Retina (tissue), 1 donor: ENCODE measurements at regions not wholly inside any gene's neighbourhood (a gene's known extent, or its start where the extent isn't known, plus 50 kb on each side); places are given as distances from the start of the nearest gene placed in this dataset.

Experiments
- DNase-seq: peaks from one replicate; pipeline ENCODE4 v3.0.0-alpha.2; 2016

- DNase-seq: no peak
These were observed 150.5 kb downstream of the EN1 start for GRCh38 chr2:118696786-118697465.

GRCh38 chr2:118693287-118693822 lies 154.1 kb downstream of the EN1 start:
- no peak for DNase-seq

- DNase-seq: no peak
These were observed 157.6 kb downstream of the EN1 start for GRCh38 chr2:118689874-118690273.

DNA sequence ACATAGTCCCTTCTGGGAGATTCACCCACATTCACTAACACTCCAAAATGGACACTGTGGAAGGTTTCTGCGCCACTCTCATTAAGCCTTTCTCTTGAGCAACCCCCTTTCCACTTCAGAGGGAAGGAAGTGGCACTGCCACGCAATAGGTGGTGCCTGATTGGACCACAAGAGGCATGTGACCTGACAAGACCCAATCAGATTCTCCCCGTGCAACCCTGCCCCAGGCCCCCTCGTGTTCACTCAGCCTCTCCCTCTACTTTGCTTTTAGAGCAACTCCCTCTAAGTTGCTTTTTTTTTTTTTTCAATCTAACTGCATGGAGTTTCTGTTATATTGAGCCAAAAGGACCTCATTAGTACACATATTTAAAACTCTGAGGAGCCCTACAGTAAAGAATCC lies 158.0 kb downstream of the EN1 start:
- DNase-seq: no peak

DNA sequence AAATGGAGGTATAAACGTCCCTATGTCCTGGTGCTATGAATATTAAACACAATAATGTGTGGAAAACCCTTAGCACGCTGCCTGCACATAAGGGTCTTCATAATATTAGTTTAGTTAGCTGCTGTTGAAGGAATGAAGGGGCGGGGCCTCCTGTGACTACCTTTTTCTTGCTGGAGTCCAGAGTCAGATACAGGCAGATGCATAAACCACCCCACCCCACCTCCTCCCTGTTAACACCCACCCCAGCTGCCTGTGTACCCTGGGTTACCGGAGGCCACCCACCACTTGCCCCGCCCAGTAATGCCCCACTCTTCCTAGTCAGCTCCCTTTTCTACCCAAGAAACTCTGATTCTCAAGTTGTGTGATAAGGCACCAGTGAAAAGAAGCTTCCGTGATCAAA lies 158.4 kb downstream of the EN1 start:
- no peak for DNase-seq

GRCh38 chr2:118687698-118688097 lies 159.8 kb downstream of the EN1 start:
- no peak for DNase-seq

DNA sequence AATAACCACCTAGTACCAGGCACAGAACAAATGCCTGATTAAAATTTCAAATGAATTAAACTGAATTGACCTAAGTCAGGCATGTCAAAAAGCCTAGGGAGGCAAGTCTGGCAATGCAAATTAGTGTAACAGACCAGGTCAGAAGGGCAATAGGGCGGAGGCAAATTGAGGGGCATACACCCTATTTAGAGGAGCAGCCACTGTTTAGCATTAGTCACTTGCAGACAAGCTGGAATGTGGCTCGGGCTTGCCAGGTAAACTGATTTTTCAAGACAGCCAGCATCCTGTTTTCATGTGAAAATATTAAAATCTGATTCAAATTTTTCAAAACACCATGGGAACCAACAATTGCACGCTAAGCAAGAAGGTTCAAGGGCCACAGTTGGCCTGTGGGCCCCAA lies 160.3 kb downstream of the EN1 start:
- DNase-seq: no peak

DNA sequence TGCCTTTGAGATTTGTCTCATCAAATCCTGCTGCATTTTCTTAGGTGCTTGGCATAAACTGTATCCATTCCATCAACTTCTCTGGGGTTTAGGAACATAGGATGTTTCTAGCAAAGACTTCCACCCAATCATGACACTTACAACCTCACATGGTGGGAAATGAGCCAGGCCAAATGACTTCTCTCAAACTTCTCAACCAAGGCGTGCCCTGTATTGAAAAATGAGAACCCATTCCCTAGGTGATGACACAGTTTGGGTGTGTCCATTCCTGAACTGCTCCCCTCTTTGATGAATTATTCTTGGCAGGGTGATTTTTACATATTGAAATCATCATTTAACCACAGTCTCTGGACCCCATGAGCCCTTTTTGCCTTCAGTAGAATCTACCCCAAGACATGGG lies 161.1 kb downstream of the EN1 start:
- no peak for DNase-seq

- no peak for DNase-seq
These were observed 164.0 kb downstream of the EN1 start for GRCh38 chr2:118683460-118683859.

DNA sequence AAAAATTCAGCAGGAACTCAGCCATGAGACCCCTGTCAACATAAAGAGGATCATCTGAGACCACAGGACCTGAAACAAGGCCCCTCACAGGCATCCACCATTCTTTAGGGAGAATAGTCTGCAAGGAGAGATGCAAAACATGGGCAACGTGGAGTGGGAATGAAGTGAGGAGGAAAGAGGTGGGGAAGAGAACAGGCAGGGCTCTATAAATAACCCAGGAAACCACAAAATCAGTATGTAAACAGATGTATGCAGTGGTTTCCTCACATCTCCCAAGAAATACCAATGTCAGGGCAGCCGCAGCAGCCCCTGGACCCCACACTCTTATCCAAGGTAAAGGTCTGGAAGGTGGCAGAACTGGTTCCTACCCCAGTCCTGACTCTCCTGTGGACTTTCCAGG lies 168.5 kb downstream of the EN1 start:
- DNase-seq: no peak

DNA sequence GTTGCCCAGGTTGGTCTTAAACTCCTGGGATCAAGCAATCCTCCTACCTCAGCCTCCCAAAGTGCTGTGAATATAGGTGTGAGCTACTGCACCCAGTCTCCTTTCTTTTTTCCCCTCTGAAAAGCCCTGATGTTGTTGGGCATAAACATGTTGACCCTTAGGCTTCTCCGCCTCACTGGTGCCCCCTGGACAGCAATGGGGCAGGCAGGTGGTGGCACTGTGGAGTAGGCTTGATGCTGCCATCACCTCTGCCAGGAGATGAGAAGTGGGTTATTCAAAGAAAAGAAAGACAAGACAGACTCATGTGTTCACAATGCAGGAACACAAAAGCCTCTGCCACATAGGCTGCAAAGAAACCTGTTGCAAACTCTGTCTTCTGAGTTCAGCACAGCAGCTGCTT lies 169.9 kb downstream of the EN1 start:
- no peak for DNase-seq

GRCh38 chr2:118675531-118675930 lies 171.9 kb downstream of the EN1 start:
- DNase-seq: no peak

GRCh38 chr2:118672571-118673158 lies 174.8 kb downstream of the EN1 start:
- DNase-seq: no peak

DNA sequence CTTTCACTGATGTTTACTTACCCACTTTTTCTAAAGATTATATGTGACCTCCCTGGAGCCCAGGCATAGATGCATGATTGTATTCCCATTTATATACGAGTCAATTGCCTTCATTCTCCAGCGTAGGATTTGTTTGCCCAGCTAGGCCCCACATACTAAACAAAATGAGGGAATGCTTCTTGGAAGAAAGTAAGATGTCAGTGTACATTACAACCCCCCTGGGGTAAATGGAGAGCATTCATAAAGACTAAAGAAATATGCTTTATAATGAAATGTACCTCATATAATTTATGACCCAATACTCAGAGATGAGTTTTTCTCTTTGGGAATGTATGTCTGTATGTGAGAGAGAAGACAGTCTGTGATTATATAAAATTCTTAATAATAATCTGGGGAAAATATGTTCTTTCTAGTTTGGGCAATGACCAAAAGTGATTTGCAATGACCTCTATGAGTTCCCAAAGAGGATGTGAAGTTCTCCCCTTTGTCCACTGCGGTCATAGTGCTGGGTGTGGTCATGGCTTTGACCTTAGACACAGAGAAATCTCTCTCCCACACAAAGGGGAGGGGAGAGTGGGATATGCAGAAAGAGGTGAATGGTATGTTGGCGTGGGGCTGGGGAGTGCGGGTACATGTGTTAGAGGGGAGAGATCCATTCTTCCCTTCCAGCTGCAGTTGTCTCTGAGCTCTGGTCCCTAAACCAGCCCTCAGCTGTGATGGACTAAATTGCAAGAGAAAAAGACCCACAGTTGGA lies 175.6 kb downstream of the EN1 start:
- DNase-seq: no peak

DNA sequence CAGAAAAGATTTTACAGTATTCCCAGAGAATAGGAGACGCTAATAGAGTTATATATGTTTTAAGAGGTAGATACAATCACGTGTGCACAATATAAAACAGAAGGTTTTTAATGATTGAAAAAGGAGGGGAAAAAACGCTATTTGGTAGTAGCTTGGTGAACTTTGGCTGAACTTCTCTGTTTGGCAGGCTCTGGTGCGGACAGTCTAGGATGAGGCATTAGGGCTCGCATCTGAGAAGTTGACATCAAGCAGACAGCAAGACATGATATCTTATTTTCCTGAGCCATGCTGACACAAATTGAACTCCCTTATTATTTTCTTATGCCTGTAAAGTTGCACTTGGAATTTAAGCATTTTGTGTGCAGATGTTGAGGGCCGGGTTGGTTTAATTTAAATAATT lies 176.6 kb downstream of the EN1 start:
- no peak for DNase-seq

- no peak for DNase-seq
These were observed 177.2 kb downstream of the EN1 start for GRCh38 chr2:118670276-118670675.

GRCh38 chr2:118669654-118670053 lies 177.8 kb downstream of the EN1 start:
- DNase-seq: no peak

DNA sequence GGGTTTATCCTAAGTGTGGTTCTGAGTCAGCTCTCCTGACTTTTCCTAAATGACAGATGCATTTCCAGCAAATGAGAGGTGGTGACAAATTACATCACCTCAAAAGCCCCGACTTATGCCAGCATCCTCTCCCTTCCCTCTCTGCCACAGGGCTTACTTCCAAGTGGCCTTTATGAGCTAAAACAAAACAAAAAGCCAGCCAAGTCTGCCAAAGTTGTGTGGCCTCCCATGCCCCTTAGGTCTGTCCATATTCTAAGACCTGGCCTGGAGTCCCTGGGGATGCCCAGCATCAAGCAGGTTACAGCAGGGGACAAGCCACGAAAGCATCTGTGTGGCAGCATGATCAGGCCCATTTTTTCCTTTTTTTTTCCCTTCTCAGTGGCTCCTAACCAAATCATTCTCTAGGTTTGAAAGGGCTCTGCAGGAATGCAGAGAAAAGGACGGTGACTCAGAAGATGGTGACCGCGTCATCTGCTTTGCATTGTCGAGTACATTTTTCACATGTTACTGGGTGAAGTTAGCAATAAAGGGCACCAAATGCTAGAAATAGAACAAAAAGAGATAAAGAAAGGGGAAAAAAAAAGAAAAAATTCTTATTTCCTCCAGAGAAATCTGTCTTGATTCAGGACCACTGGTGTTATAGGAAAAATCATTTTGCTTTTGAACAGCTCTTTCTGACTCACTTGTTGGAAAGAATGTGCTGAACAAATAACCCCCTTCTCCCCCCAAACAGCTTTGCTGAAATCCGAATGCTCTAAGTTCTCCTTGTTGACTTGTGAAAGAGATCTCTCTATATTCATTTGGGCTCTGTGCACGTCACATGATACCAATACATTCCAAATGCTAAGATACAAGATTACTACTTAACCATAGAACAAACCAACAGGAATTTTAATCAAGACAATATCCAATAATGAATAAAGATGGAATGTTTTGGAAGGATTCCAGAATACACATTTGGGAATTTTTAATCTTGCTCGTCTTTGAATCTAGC lies 178.7 kb downstream of the EN1 start:
- DNase-seq: no peak

DNA sequence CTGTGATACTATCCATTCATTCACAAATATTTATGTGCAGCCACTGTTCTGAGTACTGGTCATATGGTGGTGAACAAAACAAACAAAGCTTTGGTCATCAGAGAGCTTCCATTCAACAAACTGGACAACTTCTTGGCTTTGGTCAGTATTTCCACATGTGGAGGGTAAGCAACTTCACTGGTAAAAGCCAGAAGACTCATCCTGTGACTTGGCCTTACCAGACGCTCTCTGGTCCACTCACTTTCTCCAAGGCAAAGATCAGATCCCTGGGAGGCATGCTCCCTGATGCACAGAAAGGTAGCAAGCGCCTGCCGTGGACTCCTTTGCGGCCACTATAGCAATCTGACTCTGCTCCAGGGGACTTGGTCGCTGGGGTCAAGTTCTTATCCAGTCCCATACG lies 179.5 kb downstream of the EN1 start:
- no peak for DNase-seq

DNA sequence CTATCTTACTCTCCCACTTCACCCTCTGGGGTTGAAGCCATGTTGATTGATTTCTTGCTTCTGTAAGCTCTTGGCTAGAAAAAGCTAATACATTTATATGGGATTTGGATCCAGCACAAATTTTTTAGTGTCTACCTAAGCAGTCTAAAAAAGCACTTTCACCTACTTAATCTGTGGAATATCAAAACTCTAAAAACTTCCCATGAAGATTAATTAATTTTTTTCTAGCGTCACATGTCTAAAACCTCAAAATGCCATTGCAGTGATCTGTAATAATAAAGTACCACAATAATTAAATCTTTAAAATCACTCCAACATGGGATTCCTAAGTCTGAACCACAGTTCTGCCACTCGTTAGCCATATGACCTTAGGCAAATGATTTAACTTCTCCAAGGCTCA lies 180.1 kb downstream of the EN1 start:
- DNase-seq: no peak

DNA sequence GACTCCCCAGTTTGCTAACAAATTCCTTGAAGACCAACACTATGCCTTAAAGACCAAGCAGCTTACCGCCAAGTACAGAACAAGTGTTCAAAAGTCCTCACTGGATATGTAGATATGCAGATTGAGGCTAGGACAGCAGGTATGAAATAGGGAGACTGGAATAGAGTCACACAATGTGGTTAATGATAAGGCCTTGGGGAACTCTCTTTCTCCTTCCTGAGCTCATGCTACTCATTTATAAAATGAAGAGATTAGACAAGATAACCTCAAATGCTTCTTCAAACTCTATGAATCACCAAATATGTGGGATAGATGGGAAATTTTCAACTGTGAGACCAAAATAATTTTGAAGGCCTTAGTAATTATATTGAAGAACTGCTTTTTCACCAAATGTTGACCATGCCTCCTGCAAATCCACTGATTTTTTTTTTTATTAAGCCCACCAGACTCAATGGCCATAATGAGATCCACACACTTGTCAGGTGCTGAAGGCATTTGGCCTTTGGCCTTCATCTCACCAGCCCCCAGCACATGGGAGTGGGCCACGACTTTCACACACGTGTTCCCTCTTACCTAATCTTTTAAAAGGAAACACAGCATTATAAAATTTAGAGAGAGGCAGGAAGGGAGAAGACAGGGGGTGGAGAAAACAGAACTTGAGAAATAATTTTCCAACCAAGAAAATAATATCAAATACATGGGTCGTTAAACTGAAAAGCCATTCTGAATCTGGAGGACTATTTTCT lies 181.5 kb downstream of the EN1 start:
- DNase-seq: no peak

DNA sequence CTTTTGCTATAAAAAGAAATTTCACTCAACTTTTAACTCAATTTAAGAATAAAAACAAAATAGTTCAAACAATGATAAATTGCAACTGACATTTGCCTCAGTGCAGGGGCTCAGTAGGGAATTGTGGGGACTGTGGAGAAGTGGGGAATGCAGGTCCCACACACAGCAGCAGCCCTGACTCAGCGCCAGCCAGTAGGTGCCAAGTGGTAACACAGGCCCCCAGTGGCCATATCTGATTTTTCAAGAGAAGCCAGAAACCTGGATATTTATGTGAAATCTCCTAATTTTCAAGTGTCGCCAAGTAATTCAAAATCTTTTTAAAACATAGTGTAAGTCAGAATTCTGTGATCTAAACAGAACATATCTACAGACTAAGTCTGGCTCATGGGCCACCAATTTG lies 186.3 kb downstream of the EN1 start:
- no peak for DNase-seq
